SK-N-SH (cell line): ENCODE measurements at regions not wholly inside any gene's neighbourhood (a gene's known extent, or its start where the extent isn't known, plus 50 kb on each side); places are given as distances from the start of the nearest gene placed in this dataset.

Source experiments
- CTCF ChIP-seq: fragments of 200-600 bp; sonication (generic); IDR thresholded peaks from 2 replicates; pipeline ENCODE4 v1.6.1; 2017; ENCODE audit warnings: antibody characterized with exemption, mild to moderate bottlenecking, moderate library complexity
- TF ChIP-seq, protein P1 (sequence below): IDR thresholded peaks from 2 replicates; pipeline ENCODE4 v1.6.1; 2012; ENCODE audit warnings: mild to moderate bottlenecking, low read depth, low read length, moderate library complexity

DNA sequence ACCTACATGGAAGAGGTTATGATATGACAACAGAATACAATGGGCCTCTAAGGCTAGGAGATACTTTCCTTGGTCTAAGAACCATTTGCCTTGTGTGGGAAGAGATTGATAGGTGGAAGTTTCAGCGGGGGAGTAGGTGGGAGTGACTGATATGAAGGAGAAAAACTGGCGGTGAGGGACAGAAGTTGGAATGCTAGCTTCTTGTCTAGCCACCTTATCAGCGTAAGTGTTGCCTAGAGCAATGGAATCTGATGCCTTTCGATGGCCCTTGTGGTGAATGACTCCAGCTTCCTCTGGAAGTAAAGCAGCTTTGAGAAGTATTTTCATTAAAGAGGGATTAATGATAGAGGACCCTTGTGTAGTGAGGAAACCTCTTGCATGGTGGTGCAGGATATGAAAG, 121.3 kb upstream of the GULP1 start:
- no peak for TF ChIP-seq CTCF
- TF ChIP-seq, protein P1, sequence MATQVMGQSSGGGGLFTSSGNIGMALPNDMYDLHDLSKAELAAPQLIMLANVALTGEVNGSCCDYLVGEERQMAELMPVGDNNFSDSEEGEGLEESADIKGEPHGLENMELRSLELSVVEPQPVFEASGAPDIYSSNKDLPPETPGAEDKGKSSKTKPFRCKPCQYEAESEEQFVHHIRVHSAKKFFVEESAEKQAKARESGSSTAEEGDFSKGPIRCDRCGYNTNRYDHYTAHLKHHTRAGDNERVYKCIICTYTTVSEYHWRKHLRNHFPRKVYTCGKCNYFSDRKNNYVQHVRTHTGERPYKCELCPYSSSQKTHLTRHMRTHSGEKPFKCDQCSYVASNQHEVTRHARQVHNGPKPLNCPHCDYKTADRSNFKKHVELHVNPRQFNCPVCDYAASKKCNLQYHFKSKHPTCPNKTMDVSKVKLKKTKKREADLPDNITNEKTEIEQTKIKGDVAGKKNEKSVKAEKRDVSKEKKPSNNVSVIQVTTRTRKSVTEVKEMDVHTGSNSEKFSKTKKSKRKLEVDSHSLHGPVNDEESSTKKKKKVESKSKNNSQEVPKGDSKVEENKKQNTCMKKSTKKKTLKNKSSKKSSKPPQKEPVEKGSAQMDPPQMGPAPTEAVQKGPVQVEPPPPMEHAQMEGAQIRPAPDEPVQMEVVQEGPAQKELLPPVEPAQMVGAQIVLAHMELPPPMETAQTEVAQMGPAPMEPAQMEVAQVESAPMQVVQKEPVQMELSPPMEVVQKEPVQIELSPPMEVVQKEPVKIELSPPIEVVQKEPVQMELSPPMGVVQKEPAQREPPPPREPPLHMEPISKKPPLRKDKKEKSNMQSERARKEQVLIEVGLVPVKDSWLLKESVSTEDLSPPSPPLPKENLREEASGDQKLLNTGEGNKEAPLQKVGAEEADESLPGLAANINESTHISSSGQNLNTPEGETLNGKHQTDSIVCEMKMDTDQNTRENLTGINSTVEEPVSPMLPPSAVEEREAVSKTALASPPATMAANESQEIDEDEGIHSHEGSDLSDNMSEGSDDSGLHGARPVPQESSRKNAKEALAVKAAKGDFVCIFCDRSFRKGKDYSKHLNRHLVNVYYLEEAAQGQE: no peak
